Panc1 (cell line): ENCODE measurements at regions not wholly inside any gene's neighbourhood (a gene's known extent, or its start where the extent isn't known, plus 50 kb on each side); places are given as distances from the start of the nearest gene placed in this dataset.

Experiments
- ATAC-seq: fragments of 200-7000 bp; cut with Tn5 transposase; 2 replicates; pipeline ENCODE4 v1.9.1; 2020; ENCODE audit warnings: mild to moderate bottlenecking, moderate library complexity
- BruUV-seq: library from RNA; stranded (reverse); fragments of 400-500 nt; replicated peaks from 2 replicates; lab custom pipeline; 2021; lab: Mats Ljungman, UMichigan
- CTCF ChIA-PET: fragments of 300-600 bp; sonication (Branson Sonifier 250); formaldehyde crosslinking; loops from one replicate; lab custom pipeline; 2022; ENCODE audit warnings: antibody characterized with exemption; lab: Charles Lee
- POLR2A ChIA-PET: fragments of 300-600 bp; sonication (Branson Sonifier 250); formaldehyde crosslinking; loops from one replicate; lab custom pipeline; 2022; ENCODE audit warnings: antibody characterized with exemption; lab: Charles Lee
- DNase-seq: peaks from one replicate; pipeline ENCODE4 v3.0.0-alpha.2; 2010; ENCODE audit warnings: low read depth, low spot score
- H3K27ac ChIP-seq: 2 replicates; pipeline ENCODE4 v1.5.1; 2011; ENCODE audit warnings: mild to moderate bottlenecking, low read length, inconsistent platforms
- H3K27me3 ChIP-seq: fragments of 200-500 bp; sonication (Bioruptor generic); 2 replicates; pipeline ENCODE4 v1.6.0; 2014; ENCODE audit warnings: low read length, inconsistent platforms; ENCODE audit not compliant: control insufficient read depth, insufficient read depth
- H3K36me3 ChIP-seq: fragments of 200-500 bp; sonication (Bioruptor generic); 2 replicates; pipeline ENCODE4 v1.5.1; 2014; ENCODE audit warnings: inconsistent platforms, mild to moderate bottlenecking, low read length, moderate library complexity; ENCODE audit not compliant: control insufficient read depth, insufficient read depth
- H3K4me1 ChIP-seq: 2 replicates; pipeline ENCODE4 v1.5.1; 2011; ENCODE audit warnings: inconsistent platforms, mild to moderate bottlenecking, low read length, moderate library complexity; ENCODE audit not compliant: control insufficient read depth, insufficient read depth
- H3K4me3 ChIP-seq, 2 experiments: 2 replicates each; pipeline ENCODE4 v1.5.1; 2011 to 2012; ENCODE audit warnings: low read depth in 2 of 2, low read length in 2 of 2, mild to moderate bottlenecking in 2 of 2, inconsistent platforms in 1 of 2, moderate library complexity in 1 of 2
- H3K9me3 ChIP-seq: fragments of 200-500 bp; sonication (Bioruptor generic); 2 replicates; pipeline ENCODE4 v1.5.1; 2014; ENCODE audit warnings: low read depth, mild to moderate bottlenecking, inconsistent platforms, low read length, moderate library complexity; ENCODE audit not compliant: control insufficient read depth, insufficient read depth
- CTCF ChIP-seq: fragments of 450-650 bp; IDR thresholded peaks from 2 replicates; pipeline ENCODE4 v1.5.1; 2017; ENCODE audit warnings: mild to moderate bottlenecking
- POLR2AphosphoS5 ChIP-seq: IDR thresholded peaks from 2 replicates; pipeline ENCODE4 v1.6.1; 2012; ENCODE audit warnings: mild to moderate bottlenecking, low read depth, low read length, moderate library complexity
- REST ChIP-seq, 2 experiments: IDR thresholded peaks; 2 replicates each; pipeline ENCODE4 v1.6.1; 2011 to 2012; ENCODE audit warnings: low read depth in 2 of 2, control low read depth in 1 of 2, low read length in 1 of 2, mild to moderate bottlenecking in 1 of 2, moderate library complexity in 1 of 2; ENCODE audit not compliant: insufficient read depth in 1 of 2
- SIN3A ChIP-seq: IDR thresholded peaks from 2 replicates; pipeline ENCODE4 v1.6.1; 2012; ENCODE audit warnings: low read depth, mild to moderate bottlenecking, low read length, moderate library complexity, borderline replicate concordance; ENCODE audit not compliant: insufficient read depth
- TCF7L2 ChIP-seq: IDR thresholded peaks from 2 replicates; pipeline ENCODE4 v1.6.1; 2011; ENCODE audit warnings: mild to moderate bottlenecking, low read depth, low read length, inconsistent platforms
- in situ Hi-C: cut with HindIII; loops from 2 replicates; pipeline ENCODE4 v1.10.0; 2016; ENCODE audit warnings: low sequenced_read_pairs, low pct_unique_long_range_greater_than_20kb
- intact Hi-C: fragments of 100-400 bp; cut with micrococcal nuclease; formaldehyde crosslinking; loops from one replicate; pipeline ENCODE4 v1.10.0; 2022; ENCODE audit not compliant: unreplicated experiment

GRCh38 chr4:56220261-56220660 is 167.0 kb downstream of the AASDH start:
- no TSS peak for BruUV-seq
- ChIA-PET POLR2A (no interaction called here), CTCF (no interaction called here)
- Histone ChIP-seq H3K36me3 (no peaks in the 10 kb centered on the region), H3K4me1 (no peaks in the 10 kb centered on the region), H3K27ac (no peak overlapping the region), H3K4me3 (no peak overlapping the region), H3K9me3 (no peaks in the 10 kb centered on the region), H3K27me3 (no peaks in the 10 kb centered on the region)
- ATAC-seq (no peak), DNase-seq (no peak)
- in situ Hi-C loops (no loop called here), intact Hi-C loops (no loop called here)
- TF ChIP-seq CTCF: no peak
- TF ChIP-seq REST (IDR thresholded peaks at IDR 0.05; ENCODE audit: insufficient read depth in 1 of 2, low read depth in 2 of 2, low read length in 1 of 2): no peak
- TF ChIP-seq POLR2AphosphoS5: no peak
- no peak for TF ChIP-seq TCF7L2
- no peak for TF ChIP-seq SIN3A

- Histone ChIP-seq H3K36me3 (no peaks in the 10 kb centered on the region), H3K9me3 (no peaks in the 10 kb centered on the region), H3K27me3 (no peaks in the 10 kb centered on the region), H3K4me1 (no peaks in the 10 kb centered on the region), H3K27ac (no peak overlapping the region), H3K4me3 (no peak overlapping the region)
- intact Hi-C loops (no loop called here), in situ Hi-C loops (no loop called here)
- TF ChIP-seq POLR2AphosphoS5 (no peak), SIN3A (no peak), TCF7L2 (no peak), REST (IDR thresholded peaks at IDR 0.05; ENCODE audit: insufficient read depth in 1 of 2, low read depth in 2 of 2, low read length in 1 of 2) (no peak), CTCF (no peak)
- DNase-seq (no peak), ATAC-seq (no peak)
- BruUV-seq: no TSS peak
- POLR2A ChIA-PET: interaction anchor here (0.6 kb wide), 1 partner anchor 891 kb away, joined by 4 read pairs; no protein-coding TSS in a partner anchor
- CTCF ChIA-PET: no interaction called here
Observed at GRCh38 chr4:56219447-56219846, 167.8 kb downstream of the AASDH start.
